Calu3 (cell line): ENCODE measurements at regions not wholly inside any gene's neighbourhood (a gene's known extent, or its start where the extent isn't known, plus 50 kb on each side); places are given as distances from the start of the nearest gene placed in this dataset.

ENCODE experiments used
- BruUV-seq: library from RNA; stranded (reverse); fragments of 400-500 nt; replicated peaks from 2 replicates; lab custom pipeline; 2021; lab: Mats Ljungman, UMichigan
- CTCF ChIA-PET: fragments of 300-600 bp; sonication (Branson Sonifier 250); formaldehyde crosslinking; loops from one replicate; lab custom pipeline; 2022; ENCODE audit warnings: antibody characterized with exemption; lab: Charles Lee
- DNase-seq: peaks from one replicate; pipeline ENCODE4 v3.0.0; 2022
- H3K27ac Mint-ChIP-seq: one replicate; pipeline ENCODE4 v1.8.0; 2022; ENCODE audit warnings: mixed read lengths; ENCODE audit not compliant: unreplicated experiment
- H3K27me3 Mint-ChIP-seq: one replicate; pipeline ENCODE4 v1.8.0; 2022; ENCODE audit warnings: mixed read lengths; ENCODE audit not compliant: unreplicated experiment
- H3K36me3 Mint-ChIP-seq: one replicate; pipeline ENCODE4 v1.8.0; 2022; ENCODE audit warnings: mild to moderate bottlenecking, moderate library complexity, mixed read lengths; ENCODE audit not compliant: insufficient read depth, unreplicated experiment
- H3K4me1 Mint-ChIP-seq: one replicate; pipeline ENCODE4 v1.8.0; 2022; ENCODE audit warnings: mild to moderate bottlenecking, low read depth, mixed read lengths; ENCODE audit not compliant: unreplicated experiment
- H3K4me3 Mint-ChIP-seq: one replicate; pipeline ENCODE4 v1.8.0; 2022; ENCODE audit warnings: mild to moderate bottlenecking, low read depth, moderate library complexity, mixed read lengths; ENCODE audit not compliant: unreplicated experiment
- H3K9me3 Mint-ChIP-seq: one replicate; pipeline ENCODE4 v1.8.0; 2022; ENCODE audit warnings: low read depth, mixed read lengths; ENCODE audit not compliant: unreplicated experiment
- CTCF ChIP-seq: fragments of 200-600 bp; IDR thresholded peaks from one replicate; pipeline ENCODE4 v1.8.0; 2022; ENCODE audit warnings: antibody characterized with exemption; ENCODE audit not compliant: unreplicated experiment
- intact Hi-C: fragments of 100-400 bp; cut with micrococcal nuclease; formaldehyde crosslinking; loops from one replicate; pipeline ENCODE4 v1.10.0; 2022; ENCODE audit not compliant: unreplicated experiment

DNA sequence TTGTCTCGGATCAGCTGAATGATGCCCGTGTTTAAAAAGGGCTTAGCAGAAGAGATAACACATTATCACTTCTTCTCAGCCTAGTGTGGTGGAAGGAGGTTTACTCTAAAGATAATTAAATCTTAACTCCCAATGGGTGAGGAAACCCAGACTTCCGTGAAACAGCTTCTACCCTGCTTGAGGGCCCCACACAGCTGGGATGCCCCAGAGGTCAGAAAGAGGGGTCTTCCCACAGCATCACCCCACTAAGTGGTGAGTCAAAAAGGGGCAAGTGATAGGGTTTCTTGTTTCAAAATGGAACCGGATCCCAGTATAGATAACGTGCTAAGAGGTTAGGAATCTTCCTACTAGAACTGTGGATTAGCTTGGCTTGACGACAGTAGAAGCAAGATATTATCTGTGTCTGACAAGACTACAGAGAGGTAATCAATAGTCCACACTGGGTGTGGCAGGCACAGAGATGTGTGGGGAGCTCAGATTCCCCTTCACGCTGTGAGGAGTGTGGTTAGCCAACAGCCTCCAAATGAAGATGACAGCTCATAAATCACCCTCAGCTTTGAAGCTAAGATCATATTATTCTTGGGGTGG, 129.6 kb upstream of the COPS8 start:
- no peaks in the 10 kb centered on the region for H3K27me3 Mint-ChIP-seq
- H3K9me3 Mint-ChIP-seq: peaks cover 16% of the 10 kb centered on the region
- H3K4me3 Mint-ChIP-seq: no peak overlapping the region
- intact Hi-C loops: no loop called here
- DNase-seq: no peak
- H3K27ac Mint-ChIP-seq: no peak overlapping the region
- no peaks in the 10 kb centered on the region for H3K36me3 Mint-ChIP-seq
- TF ChIP-seq CTCF: no peak
- CTCF ChIA-PET: no interaction called here
- H3K4me1 Mint-ChIP-seq: peaks cover 8% of the 10 kb centered on the region
- no TSS peak for BruUV-seq

DNA sequence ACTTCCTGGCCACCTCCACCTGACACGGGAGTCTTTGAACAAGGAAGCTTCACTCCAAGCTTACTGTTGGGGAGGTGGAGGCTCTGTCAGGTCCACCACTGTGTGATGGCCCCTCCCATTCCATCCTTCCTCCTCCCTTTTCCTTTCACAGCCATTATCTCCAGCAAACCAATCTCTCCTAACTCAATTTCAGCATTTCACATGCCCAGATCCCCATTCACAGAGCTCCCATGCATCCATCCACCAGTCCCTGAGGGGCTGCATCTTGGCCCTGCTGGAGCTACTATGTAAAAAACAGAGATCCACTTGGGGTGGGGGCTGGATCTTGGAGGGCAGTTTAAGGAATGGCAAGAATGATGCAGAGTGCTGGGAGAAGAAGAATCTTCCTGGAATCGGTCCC, 129.0 kb upstream of the COPS8 start:
- no peaks in the 10 kb centered on the region for H3K36me3 Mint-ChIP-seq
- no peak overlapping the region for H3K27ac Mint-ChIP-seq
- no TSS peak for BruUV-seq
- no peak overlapping the region for H3K4me3 Mint-ChIP-seq
- H3K9me3 Mint-ChIP-seq: peaks cover 13% of the 10 kb centered on the region
- TF ChIP-seq CTCF: no peak
- peaks cover 8% of the 10 kb centered on the region for H3K4me1 Mint-ChIP-seq
- no peaks in the 10 kb centered on the region for H3K27me3 Mint-ChIP-seq
- DNase-seq: no peak
- CTCF ChIA-PET: interaction anchor here (0.7 kb wide), 1 partner anchor 13 kb away, joined by 3 read pairs; no protein-coding TSS in a partner anchor
- intact Hi-C loops: no loop called here

DNA sequence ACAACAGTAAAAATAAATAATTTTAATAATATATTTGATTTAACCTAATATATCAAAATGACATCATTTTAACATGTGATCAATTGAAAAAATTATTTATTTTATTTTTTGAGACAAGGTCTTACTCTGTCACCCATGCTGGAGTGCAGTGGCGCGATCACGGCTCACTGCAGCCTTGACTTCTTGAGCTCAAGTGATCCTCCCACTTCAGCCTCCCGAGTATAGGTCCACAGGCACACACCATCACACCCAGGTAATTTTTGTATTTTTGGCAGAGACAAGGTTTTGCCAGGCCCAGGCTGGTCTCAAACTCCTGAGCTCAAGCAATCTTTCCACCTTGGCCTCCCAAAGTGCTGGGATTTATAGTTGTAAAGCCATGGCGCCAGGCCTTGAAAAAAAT, 126.7 kb upstream of the COPS8 start:
- no peak for DNase-seq
- intact Hi-C loops: no loop called here
- Mint-ChIP-seq H3K27me3 (no peaks in the 10 kb centered on the region), H3K9me3 (peaks cover 10% of the 10 kb centered on the region), H3K4me1 (peaks cover 8% of the 10 kb centered on the region), H3K4me3 (no peak overlapping the region), H3K27ac (no peak overlapping the region), H3K36me3 (no peaks in the 10 kb centered on the region)
- CTCF ChIA-PET: no interaction called here
- TF ChIP-seq CTCF: no peak
- BruUV-seq: no TSS peak

DNA sequence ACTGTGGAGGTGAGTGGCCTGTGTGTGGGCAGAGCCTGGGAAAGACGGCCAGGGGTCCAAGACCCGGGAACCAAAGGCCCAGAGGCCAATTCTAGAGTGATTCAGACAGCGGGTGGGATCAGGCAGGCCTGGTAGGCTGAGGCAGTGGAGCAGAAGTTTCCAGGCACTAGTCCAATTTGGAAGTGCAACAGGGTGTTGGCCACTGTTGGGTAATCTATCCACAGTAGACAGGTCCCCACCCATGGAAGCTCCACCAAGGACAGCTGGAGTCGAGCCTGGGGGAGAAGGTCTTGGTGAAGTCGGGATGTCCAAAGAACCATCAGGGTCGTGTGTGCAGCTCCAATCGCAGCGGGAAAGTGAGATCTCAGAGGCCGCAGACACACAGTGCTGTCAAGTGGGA, 125.8 kb upstream of the COPS8 start:
- no peaks in the 10 kb centered on the region for H3K27me3 Mint-ChIP-seq
- intact Hi-C loops: no loop called here
- CTCF ChIA-PET: no interaction called here
- no peak for TF ChIP-seq CTCF
- no peak overlapping the region for H3K4me3 Mint-ChIP-seq
- H3K36me3 Mint-ChIP-seq: no peaks in the 10 kb centered on the region
- DNase-seq: no peak
- H3K9me3 Mint-ChIP-seq: peaks cover 10% of the 10 kb centered on the region
- H3K4me1 Mint-ChIP-seq: peaks cover 8% of the 10 kb centered on the region
- H3K27ac Mint-ChIP-seq: no peak overlapping the region
- no TSS peak for BruUV-seq
